HepG2 (cell line): ENCODE measurements at regions not wholly inside any gene's neighbourhood (a gene's known extent, or its start where the extent isn't known, plus 50 kb on each side); places are given as distances from the start of the nearest gene placed in this dataset.

Experiments used
- ATAC-seq: fragments of 200-7000 bp; cut with Tn5 transposase; 3 replicates; pipeline ENCODE4 v1.9.1; 2020; ENCODE audit warnings: mild to moderate bottlenecking, moderate library complexity
- BruUV-seq: library from RNA; stranded (reverse); fragments of 400-500 nt; replicated peaks from 2 replicates; lab custom pipeline; 2021; lab: Mats Ljungman, UMichigan
- CTCF ChIA-PET: fragments of 300-600 bp; formaldehyde crosslinking; extraction: SDS; loops from one replicate; lab custom pipeline; 2021; ENCODE audit warnings: low total read pairs, inconsistent platforms, low intra/inter-chr PET ratio; lab: Yijun Ruan, JAX
- POLR2A ChIA-PET: fragments of 350-600 bp; sonication (Branson Sonifier 250); formaldehyde crosslinking; loops from one replicate; lab custom pipeline; 2020; ENCODE audit warnings: antibody characterized with exemption, inconsistent platforms; lab: Yijun Ruan, JAX
- DNase-seq: peaks from one replicate; pipeline ENCODE4 v3.0.0-alpha.2; 2015; ENCODE audit warnings: low spot score
- FAIRE-seq: peaks from 3 replicates; lab custom pipeline; 2011; peaks lifted over from hg19 to GRCh38; lab: Jason Lieb, UNC
- H2AFZ ChIP-seq: one replicate; pipeline ENCODE4 v1.6.1; 2011; ENCODE audit warnings: low read length, inconsistent platforms
- H3K27ac ChIP-seq: fragments of 300-600 bp; 3 replicates; pipeline ENCODE4 v1.8.0; 2011; ENCODE audit warnings: mixed run types, mild to moderate bottlenecking, mixed read lengths, low read length, inconsistent platforms; ENCODE audit not compliant: insufficient read depth; ENCODE audit errors: extremely low read length
- H3K27me3 ChIP-seq, 2 experiments: fragments of 200-600 bp in 1 of 2; 2 replicates in 1 of 2; 3 replicates in 1 of 2; pipeline versions ENCODE4 v1.6.0 to v1.8.0; 2011; ENCODE audit warnings: low read length in 2 of 2, mild to moderate bottlenecking in 2 of 2, moderate library complexity in 2 of 2, inconsistent platforms in 1 of 2; ENCODE audit not compliant: insufficient read depth in 2 of 2, control insufficient read depth in 1 of 2
- H3K36me3 ChIP-seq, 2 experiments: fragments of 200-600 bp in 1 of 2; replicated peaks in 1 of 2; 2 replicates in 1 of 2; 3 replicates in 1 of 2; pipeline versions ENCODE4 v1.5.1 to v1.8.0; 2011; ENCODE audit warnings: low read length in 2 of 2, inconsistent platforms in 1 of 2; ENCODE audit not compliant: insufficient read depth in 2 of 2, control insufficient read depth in 1 of 2
- H3K4me1 ChIP-seq: 2 replicates; pipeline ENCODE4 v1.5.1; 2012; ENCODE audit warnings: low read length, inconsistent platforms; ENCODE audit not compliant: insufficient read depth
- H3K4me2 ChIP-seq: 2 replicates; pipeline ENCODE4 v1.6.0; 2011; ENCODE audit warnings: low read depth, low read length, inconsistent platforms
- H3K4me3 ChIP-seq, 3 experiments: fragments of 200-600 bp in 1 of 3; sonication (generic), shearing (Covaris generic) in 1 of 3; replicated peaks in 1 of 3; 2 replicates each; pipeline ENCODE4 v1.5.1; 2011 to 2016; ENCODE audit warnings: low read length in 3 of 3, inconsistent platforms in 2 of 3, low read depth in 2 of 3, mild to moderate bottlenecking in 2 of 3, control low read depth in 1 of 3, mixed read lengths in 1 of 3; ENCODE audit not compliant: insufficient read depth in 1 of 3
- H3K79me2 ChIP-seq: one replicate; pipeline ENCODE4 v1.6.1; 2011; ENCODE audit warnings: low read length, inconsistent platforms; ENCODE audit not compliant: insufficient read depth
- H3K9ac ChIP-seq: 2 replicates; pipeline ENCODE4 v1.6.0; 2011; ENCODE audit warnings: mild to moderate bottlenecking, low read depth, low read length, inconsistent platforms; ENCODE audit not compliant: insufficient read depth
- H3K9me3 ChIP-seq: 2 replicates; pipeline ENCODE4 v1.5.1; 2012; ENCODE audit warnings: mild to moderate bottlenecking, low read length
- H4K20me1 ChIP-seq: 2 replicates; pipeline ENCODE4 v1.6.0; 2011; ENCODE audit warnings: inconsistent platforms, mild to moderate bottlenecking, low read length, moderate library complexity; ENCODE audit not compliant: insufficient read depth
- BHLHE40 ChIP-seq: IDR thresholded peaks from 2 replicates; pipeline ENCODE4 v1.6.1; 2011; ENCODE audit warnings: low read length, improper control_type of control experiment
- CREB1 ChIP-seq, 2 experiments: fragments of 450-650 bp in 1 of 2; IDR thresholded peaks; 2 replicates each; pipeline ENCODE4 v1.6.1; 2016 to 2017; ENCODE audit warnings: control low read depth in 1 of 2, mild to moderate bottlenecking in 1 of 2, missing compliant biosample characterization in 1 of 2, missing genetic modification characterization in 1 of 2
- ETV5 ChIP-seq: IDR thresholded peaks from 2 replicates; pipeline ENCODE4 v1.6.1; 2018; ENCODE audit warnings: missing biosample characterization, missing genetic modification reagents, inconsistent platforms, borderline replicate concordance
- FLYWCH1 ChIP-seq: sonication (generic); formaldehyde crosslinking; IDR thresholded peaks from 2 replicates; pipeline ENCODE4 v1.8.1; 2023; ENCODE audit warnings: mild to moderate bottlenecking, missing genetic modification reagents
- FOXO4 ChIP-seq: sonication (generic); formaldehyde crosslinking; conservative IDR thresholded peaks from 2 replicates; pipeline ENCODE4 v1.8.1; 2023; ENCODE audit warnings: missing genetic modification reagents
- GZF1 ChIP-seq: sonication (generic); formaldehyde crosslinking; IDR thresholded peaks from 2 replicates; pipeline ENCODE4 v1.5.1; 2020; ENCODE audit warnings: mild to moderate bottlenecking, missing genetic modification reagents
- HNF1A ChIP-seq, 2 experiments: sonication (generic) in 1 of 2; formaldehyde crosslinking in 1 of 2; IDR thresholded peaks; 2 replicates each; pipeline versions ENCODE4 v1.4.0 to v1.6.1; 2016 to 2020; ENCODE audit warnings: borderline replicate concordance in 1 of 2, low read depth in 1 of 2, mild to moderate bottlenecking in 1 of 2, missing genetic modification reagents in 1 of 2
- JDP2 ChIP-seq: sonication (generic); formaldehyde crosslinking; IDR thresholded peaks from 2 replicates; pipeline ENCODE4 v1.8.1; 2022; ENCODE audit warnings: missing genetic modification reagents, borderline replicate concordance
- MYC ChIP-seq: sonication (generic); formaldehyde crosslinking; IDR thresholded peaks from 2 replicates; pipeline ENCODE4 v1.9.0; 2021; ENCODE audit warnings: missing genetic modification reagents, borderline replicate concordance
- NR3C1 ChIP-seq: sonication (generic); formaldehyde crosslinking; IDR thresholded peaks from 2 replicates; pipeline ENCODE4 v1.4.0; 2020; ENCODE audit warnings: missing genetic modification reagents
- POLR2A ChIP-seq, 2 experiments: IDR thresholded peaks; 2 replicates each; pipeline ENCODE4 v1.6.1; 2011; ENCODE audit warnings: low read depth in 2 of 2, low read length in 2 of 2, mild to moderate bottlenecking in 1 of 2, moderate library complexity in 1 of 2; ENCODE audit not compliant: insufficient read depth in 1 of 2
- RORA ChIP-seq: sonication (generic); formaldehyde crosslinking; IDR thresholded peaks from 2 replicates; pipeline ENCODE4 v1.5.0; 2020; ENCODE audit warnings: mild to moderate bottlenecking, missing genetic modification reagents, moderate library complexity
- THAP11 ChIP-seq: IDR thresholded peaks from 2 replicates; pipeline ENCODE4 v1.6.1; 2016; ENCODE audit warnings: missing biosample characterization, missing genetic modification reagents
- ZBTB21 ChIP-seq: sonication (generic); formaldehyde crosslinking; IDR thresholded peaks from 2 replicates; pipeline ENCODE4 v1.4.0; 2020; ENCODE audit warnings: missing genetic modification reagents
- ZNF432 ChIP-seq: sonication (generic); formaldehyde crosslinking; IDR thresholded peaks from 2 replicates; pipeline ENCODE4 v1.5.0; 2020; ENCODE audit warnings: missing genetic modification reagents, mild to moderate bottlenecking, borderline replicate concordance
- ZNF530 ChIP-seq: sonication (generic); formaldehyde crosslinking; IDR thresholded peaks from 2 replicates; pipeline ENCODE4 v1.5.0; 2020; ENCODE audit warnings: low read depth, mild to moderate bottlenecking, missing genetic modification reagents
- WGBS: methylation state at CpG from one replicate; pipeline ENCODE4 v1.1.6; 2017; ENCODE audit warnings: low lambda C conversion rate; 5-methylcytosine and 5-hydroxymethylcytosine counted together
- in situ Hi-C: cut with HindIII; loops from 2 replicates; pipeline ENCODE4 v1.10.0; 2017; ENCODE audit warnings: low pct_unique_long_range_greater_than_20kb; ENCODE audit not compliant: extremely low pct_ligation_motif_present
- intact Hi-C: fragments of 100-400 bp; cut with micrococcal nuclease; formaldehyde crosslinking; loops from one replicate; pipeline ENCODE4 v1.10.0; 2022; ENCODE audit not compliant: unreplicated experiment
- TF ChIP-seq, protein P1 (sequence below): sonication (generic); formaldehyde crosslinking; IDR thresholded peaks from 2 replicates; pipeline ENCODE4 v1.5.0; 2020; ENCODE audit warnings: mild to moderate bottlenecking, low read depth, missing genetic modification reagents, borderline replicate concordance
- TF ChIP-seq, protein P2 (sequence below): IDR thresholded peaks from 2 replicates; pipeline ENCODE4 v1.6.1; 2016

- TF ChIP-seq FOXO4: no peak
- no peak for TF ChIP-seq ZNF530
- TF ChIP-seq ETV5 (CRISPR knock-in tag): no peak
- TF ChIP-seq ZBTB21 (CRISPR knock-in tag): no peak
- TF ChIP-seq THAP11: no peak
- no peak for TF ChIP-seq FLYWCH1 (CRISPR knock-in tag)
- TF ChIP-seq, protein P1, sequence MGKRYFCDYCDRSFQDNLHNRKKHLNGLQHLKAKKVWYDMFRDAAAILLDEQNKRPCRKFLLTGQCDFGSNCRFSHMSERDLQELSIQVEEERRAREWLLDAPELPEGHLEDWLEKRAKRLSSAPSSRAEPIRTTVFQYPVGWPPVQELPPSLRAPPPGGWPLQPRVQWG (CRISPR knock-in tag): no peak
- no peak for TF ChIP-seq JDP2
Measured at GRCh38 chr4:152266831-152267480, 268.9 kb downstream of the FBXW7 start (continued).

DNA sequence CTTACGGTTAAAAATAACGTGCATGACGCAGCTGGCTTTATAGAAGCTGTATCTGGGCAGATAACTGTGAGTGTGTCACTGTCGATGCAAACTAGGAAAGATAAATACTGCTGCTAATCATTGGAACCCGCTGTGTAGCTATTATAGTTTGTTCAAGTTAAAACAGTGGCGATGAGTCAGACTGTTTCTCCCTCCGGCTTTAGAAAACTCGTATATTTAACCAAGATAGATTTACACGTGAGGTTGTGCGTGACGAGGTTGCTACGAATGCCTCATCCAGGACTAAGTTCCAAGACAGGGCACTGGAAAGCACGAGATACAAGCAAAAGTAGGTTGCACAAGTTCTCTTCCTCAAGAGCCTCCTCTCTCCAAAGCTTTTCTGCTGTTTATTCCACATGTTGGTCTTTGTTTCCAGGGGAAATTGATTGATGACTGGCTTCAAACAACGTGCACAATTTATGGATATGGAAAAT lies 270.7 kb downstream of the FBXW7 start:
- no peak for FAIRE-seq
- Histone ChIP-seq H3K4me2 (no peak overlapping the region), H3K79me2 (no peaks in the 10 kb centered on the region), H3K9me3 (no peaks in the 10 kb centered on the region), H3K27ac (no peak overlapping the region), H3K4me3 (no peak overlapping the region), H3K9ac (no peak overlapping the region), H2AFZ (peak overlapping the region; percentile 23), H4K20me1 (no peaks in the 10 kb centered on the region), H3K36me3 (no peaks in the 10 kb centered on the region), H3K4me1 (peaks cover 8% of the 10 kb centered on the region; the same call in 1 of the 2 replicates), H3K27me3 (peaks cover 0 to 6% of the 10 kb centered on the region in 2 experiments; a peak in 2 of 5 replicates)
- ChIA-PET CTCF (no interaction called here), POLR2A (no interaction called here)
- peak; percentile 21 for DNase-seq
- ATAC-seq: no peak
- in situ Hi-C loops (no loop called here), intact Hi-C loops (no loop called here)
- BruUV-seq: no TSS peak
- under 1% methylated on average over 13 of the region's 14 CpGs for WGBS
- TF ChIP-seq, protein P2, sequence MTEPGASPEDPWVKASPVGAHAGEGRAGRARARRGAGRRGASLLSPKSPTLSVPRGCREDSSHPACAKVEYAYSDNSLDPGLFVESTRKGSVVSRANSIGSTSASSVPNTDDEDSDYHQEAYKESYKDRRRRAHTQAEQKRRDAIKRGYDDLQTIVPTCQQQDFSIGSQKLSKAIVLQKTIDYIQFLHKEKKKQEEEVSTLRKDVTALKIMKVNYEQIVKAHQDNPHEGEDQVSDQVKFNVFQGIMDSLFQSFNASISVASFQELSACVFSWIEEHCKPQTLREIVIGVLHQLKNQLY (CRISPR knock-in tag): no peak
- TF ChIP-seq HNF1A (IDR thresholded peaks at IDR 0.05; ENCODE audit: low read depth) (no peak), HNF1A (CRISPR knock-in tag; IDR thresholded peaks at IDR 0.05; ENCODE audit: borderline replicate concordance) (no peak), NR3C1 (no peak), ZNF432 (CRISPR knock-in tag) (no peak), CREB1 (IDR thresholded peaks at IDR 0.05) (0 out of 2 replicates have a peak, but pooled peaks have one; percentile 40), CREB1 (CRISPR knock-in tag; IDR thresholded peaks at IDR 0.05) (no peak), GZF1 (CRISPR knock-in tag) (no peak), BHLHE40 (peak; percentile 45; the same call in 1 of the 2 replicates), MYC (CRISPR knock-in tag) (no peak), RORA (CRISPR knock-in tag) (no peak), POLR2A (IDR thresholded peaks at IDR 0.05; ENCODE audit: insufficient read depth in 1 of 2, low read depth in 2 of 2, low read length in 2 of 2) (no peak)
